OCI-LY1 (cell line): ENCODE measurements at regions not wholly inside any gene's neighbourhood (a gene's known extent, or its start where the extent isn't known, plus 50 kb on each side); places are given as distances from the start of the nearest gene placed in this dataset.

ENCODE experiments used
- H2AFZ ChIP-seq: fragments of 200-600 bp; sonication (generic), shearing (Covaris generic); 2 replicates; pipeline ENCODE4 v1.6.0; 2014; ENCODE audit warnings: antibody characterized with exemption, mild to moderate bottlenecking, low read length
- H3F3A ChIP-seq: fragments of 200-600 bp; sonication (generic), shearing (Covaris generic); 2 replicates; pipeline ENCODE4 v1.6.0; 2014; ENCODE audit warnings: mild to moderate bottlenecking, antibody characterized with exemption, low read length, moderate library complexity; ENCODE audit not compliant: insufficient read depth
- H3K27ac ChIP-seq: fragments of 200-600 bp; sonication (generic); 2 replicates; pipeline ENCODE4 v1.5.1; 2014; ENCODE audit warnings: low read length, mixed run types, mild to moderate bottlenecking, low read depth; ENCODE audit not compliant: poor library complexity, severe bottlenecking
- H3K27me3 ChIP-seq: fragments of 200-600 bp; sonication (generic); 2 replicates; pipeline ENCODE4 v1.6.0; 2014; ENCODE audit warnings: antibody characterized with exemption, mild to moderate bottlenecking, low read length, moderate library complexity; ENCODE audit not compliant: insufficient read depth
- H3K36me3 ChIP-seq: fragments of 200-600 bp; sonication (generic); 2 replicates; pipeline ENCODE4 v1.6.1; 2014; ENCODE audit warnings: mild to moderate bottlenecking, antibody characterized with exemption, low read length, moderate library complexity, mixed read lengths; ENCODE audit not compliant: insufficient read depth
- H3K4me1 ChIP-seq: fragments of 200-600 bp; sonication (generic); 2 replicates; pipeline ENCODE4 v1.5.1; 2014; ENCODE audit warnings: mild to moderate bottlenecking, low read length, moderate library complexity; ENCODE audit not compliant: insufficient read depth, severe bottlenecking
- H3K4me2 ChIP-seq: fragments of 200-600 bp; sonication (generic), shearing (Covaris generic); 2 replicates; pipeline ENCODE4 v1.6.1; 2014; ENCODE audit warnings: low read length
- H3K4me3 ChIP-seq: fragments of 200-600 bp; sonication (generic); 2 replicates; pipeline ENCODE4 v1.5.1; 2014; ENCODE audit warnings: low read length, low read depth, mild to moderate bottlenecking, mixed read lengths; ENCODE audit not compliant: poor library complexity, severe bottlenecking
- H3K79me2 ChIP-seq: fragments of 200-600 bp; shearing (Covaris generic); 2 replicates; pipeline ENCODE4 v1.6.1; 2016; ENCODE audit warnings: mixed run types, low read length, mixed read lengths; ENCODE audit not compliant: insufficient read depth
- H3K9ac ChIP-seq: fragments of 200-600 bp; sonication (generic), shearing (Covaris generic); 2 replicates; pipeline ENCODE4 v1.6.1; 2014; ENCODE audit warnings: mild to moderate bottlenecking, low read length, mixed read lengths
- H3K9me2 ChIP-seq: fragments of 200-600 bp; sonication (generic), shearing (Covaris generic); 2 replicates; pipeline ENCODE4 v1.6.1; 2014; ENCODE audit warnings: low read depth, mild to moderate bottlenecking, low read length, mixed read lengths
- H3K9me3 ChIP-seq: fragments of 200-600 bp; shearing (Covaris generic); 2 replicates; pipeline ENCODE4 v1.6.1; 2014; ENCODE audit warnings: low read length, mixed read lengths
- H4K20me1 ChIP-seq: fragments of 200-600 bp; sonication (generic), shearing (Covaris generic); 2 replicates; pipeline ENCODE4 v1.6.0; 2016; ENCODE audit warnings: mild to moderate bottlenecking, low read length; ENCODE audit not compliant: insufficient read depth
- CTCF ChIP-seq: fragments of 200-600 bp; sonication (generic), shearing (Covaris generic); IDR thresholded peaks from 2 replicates; pipeline ENCODE4 v1.5.1; 2017; ENCODE audit warnings: mild to moderate bottlenecking, antibody characterized with exemption, low read length, moderate library complexity, mixed read lengths
- EZH2 ChIP-seq: fragments of 200-600 bp; sonication (generic), shearing (Covaris generic); IDR thresholded peaks from 2 replicates; pipeline ENCODE4 v1.8.0; 2017; ENCODE audit warnings: borderline replicate concordance, mixed run types, mild to moderate bottlenecking, antibody characterized with exemption, low read length, moderate library complexity, mixed read lengths

- H3K4me3 ChIP-seq = no peak overlapping the region
- no peaks in the 10 kb centered on the region for H3F3A ChIP-seq
- H3K9me2 ChIP-seq = no peaks in the 10 kb centered on the region
- H2AFZ ChIP-seq = no peak overlapping the region
- H3K9me3 ChIP-seq = no peaks in the 10 kb centered on the region
- no peak overlapping the region for H3K9ac ChIP-seq
- no peaks in the 10 kb centered on the region for H3K36me3 ChIP-seq
- no peaks in the 10 kb centered on the region for H4K20me1 ChIP-seq
- H3K4me2 ChIP-seq = no peak overlapping the region
- H3K79me2 ChIP-seq = no peaks in the 10 kb centered on the region
- H3K4me1 ChIP-seq = no peaks in the 10 kb centered on the region
- no peaks in the 10 kb centered on the region for H3K27me3 ChIP-seq
- H3K27ac ChIP-seq = no peak overlapping the region
- TF ChIP-seq CTCF (no peak), EZH2 (no peak)
Observed at GRCh38 chr15:81897057-81897677, 148.7 kb downstream of the MEX3B start.

GRCh38 chr15:81896356-81896755, 149.5 kb downstream of the MEX3B start:
- no peaks in the 10 kb centered on the region for H3K9me3 ChIP-seq
- no peak for TF ChIP-seq CTCF
- TF ChIP-seq EZH2 = no peak
- H3K9me2 ChIP-seq = no peaks in the 10 kb centered on the region
- H3F3A ChIP-seq = no peaks in the 10 kb centered on the region
- H4K20me1 ChIP-seq = no peaks in the 10 kb centered on the region
- H3K79me2 ChIP-seq = no peaks in the 10 kb centered on the region
- H3K4me1 ChIP-seq = no peaks in the 10 kb centered on the region
- H3K27ac ChIP-seq = no peak overlapping the region
- no peak overlapping the region for H3K4me2 ChIP-seq
- H3K9ac ChIP-seq = no peak overlapping the region
- H3K36me3 ChIP-seq = no peaks in the 10 kb centered on the region
- H3K4me3 ChIP-seq = no peak overlapping the region
- no peak overlapping the region for H2AFZ ChIP-seq
- no peaks in the 10 kb centered on the region for H3K27me3 ChIP-seq

GRCh38 chr15:81895723-81896122, 150.1 kb downstream of the MEX3B start:
- H3K4me2 ChIP-seq = no peak overlapping the region
- no peak overlapping the region for H3K27ac ChIP-seq
- no peaks in the 10 kb centered on the region for H3K4me1 ChIP-seq
- no peak overlapping the region for H2AFZ ChIP-seq
- no peaks in the 10 kb centered on the region for H3K36me3 ChIP-seq
- no peaks in the 10 kb centered on the region for H3F3A ChIP-seq
- no peak overlapping the region for H3K4me3 ChIP-seq
- no peaks in the 10 kb centered on the region for H3K9me3 ChIP-seq
- H4K20me1 ChIP-seq = no peaks in the 10 kb centered on the region
- no peaks in the 10 kb centered on the region for H3K9me2 ChIP-seq
- no peaks in the 10 kb centered on the region for H3K79me2 ChIP-seq
- H3K27me3 ChIP-seq = no peaks in the 10 kb centered on the region
- TF ChIP-seq CTCF (no peak), EZH2 (no peak)
- H3K9ac ChIP-seq = no peak overlapping the region
